K562 (cell line): ENCODE measurements at regions not wholly inside any gene's neighbourhood (a gene's known extent, or its start where the extent isn't known, plus 50 kb on each side); places are given as distances from the start of the nearest gene placed in this dataset.

Experiments
- ATAC-seq: fragments of 200-7000 bp; cut with Tn5 transposase; 3 replicates; pipeline ENCODE4 v1.9.1; 2020; ENCODE audit warnings: moderate library complexity
- BruUV-seq: library from RNA; stranded (reverse); fragments of 400-500 nt; replicated peaks from 2 replicates; lab custom pipeline; 2021; lab: Mats Ljungman, UMichigan
- CTCF ChIA-PET: fragments of 300-600 bp; formaldehyde crosslinking; extraction: SDS; loops from one replicate; lab custom pipeline; 2021; ENCODE audit warnings: low intra/inter-chr PET ratio; lab: Yijun Ruan, JAX
- POLR2A ChIA-PET: fragments of 300-600, 350-650 bp; sonication (Branson Sonifier 250); formaldehyde crosslinking; extraction: SDS; loops from one replicate; lab custom pipeline; 2021; ENCODE audit warnings: antibody characterized with exemption, inconsistent platforms; lab: Yijun Ruan, JAX
- DNase-seq, 4 experiments: peaks; one replicate each; pipeline versions ENCODE4 v3.0.0 to v3.0.0-alpha.2; 2011 to 2018; ENCODE audit warnings: low spot score in 3 of 4, mixed read lengths in 3 of 4; ENCODE audit errors: extremely low read depth in 1 of 4
- FAIRE-seq: peaks from 2 replicates; lab custom pipeline; 2011; peaks lifted over from hg19 to GRCh38; lab: Jason Lieb, UNC
- H2AFZ ChIP-seq: 2 replicates; pipeline ENCODE4 v1.6.0; 2011; ENCODE audit warnings: low read depth, low read length, control low read depth, inconsistent platforms
- H3K27ac ChIP-seq: fragments of 200-600 bp; 3 replicates; pipeline ENCODE4 v1.8.0; 2011; ENCODE audit warnings: low read depth, mild to moderate bottlenecking, control low read depth, inconsistent platforms, low read length, moderate library complexity, mixed read lengths; ENCODE audit errors: extremely low read depth
- H3K27me3 ChIP-seq, 2 experiments: fragments of 300-600 bp in 1 of 2; 2 replicates in 1 of 2; 3 replicates in 1 of 2; pipeline versions ENCODE4 v1.6.0 to v1.8.0; 2011; ENCODE audit warnings: inconsistent platforms in 2 of 2, low read length in 2 of 2, mild to moderate bottlenecking in 1 of 2, mixed read lengths in 1 of 2, moderate library complexity in 1 of 2; ENCODE audit not compliant: control insufficient read depth in 2 of 2, insufficient read depth in 2 of 2
- H3K36me3 ChIP-seq: fragments of 300-600 bp; 3 replicates; pipeline ENCODE4 v1.8.0; 2011; ENCODE audit warnings: mild to moderate bottlenecking, low read length, inconsistent platforms; ENCODE audit not compliant: control insufficient read depth, insufficient read depth
- H3K4me1 ChIP-seq, 2 experiments: fragments of 200-600 bp in 1 of 2; replicated peaks in 1 of 2; 2 replicates in 1 of 2; 3 replicates in 1 of 2; pipeline versions ENCODE4 v1.5.1 to v1.8.0; 2011; ENCODE audit warnings: inconsistent platforms in 2 of 2, low read length in 2 of 2, mild to moderate bottlenecking in 1 of 2, mixed read lengths in 1 of 2, moderate library complexity in 1 of 2; ENCODE audit not compliant: control insufficient read depth in 2 of 2, insufficient read depth in 2 of 2
- H3K4me2 ChIP-seq: 2 replicates; pipeline ENCODE4 v1.6.1; 2011; ENCODE audit warnings: low read length, control low read depth, inconsistent platforms, mixed read lengths; ENCODE audit not compliant: insufficient read depth
- H3K4me3 ChIP-seq: fragments of 200-600 bp; sonication (generic), shearing (Covaris generic); 2 replicates; pipeline ENCODE4 v1.5.1; 2016; ENCODE audit warnings: control low read depth, inconsistent platforms
- H3K79me2 ChIP-seq: fragments of 200-600 bp; 3 replicates; pipeline ENCODE4 v1.8.0; 2011; ENCODE audit warnings: low read length, inconsistent platforms; ENCODE audit not compliant: control insufficient read depth, insufficient read depth
- H3K9ac ChIP-seq, 2 experiments: 2 replicates each; pipeline versions ENCODE4 v1.6.0 to v1.6.1; 2011; ENCODE audit warnings: low read depth in 2 of 2, low read length in 2 of 2, control low read depth in 1 of 2, inconsistent platforms in 1 of 2, mild to moderate bottlenecking in 1 of 2, mixed read lengths in 1 of 2; ENCODE audit not compliant: insufficient read depth in 1 of 2
- H3K9me1 ChIP-seq: one replicate; pipeline ENCODE4 v1.6.0; 2011; ENCODE audit warnings: inconsistent platforms, mild to moderate bottlenecking, low read length, moderate library complexity; ENCODE audit not compliant: control insufficient read depth, insufficient read depth
- H3K9me3 ChIP-seq: replicated peaks from 2 replicates; pipeline ENCODE4 v1.5.1; 2011; ENCODE audit warnings: low read depth, low read length, inconsistent platforms; ENCODE audit not compliant: control insufficient read depth, insufficient read depth
- H4K20me1 ChIP-seq: replicated peaks from 2 replicates; pipeline ENCODE4 v1.6.1; 2011; ENCODE audit warnings: low read length, inconsistent platforms, mixed read lengths; ENCODE audit not compliant: control insufficient read depth, insufficient read depth
- MTF1 ChIP-seq: fragments of 250-450 bp; sonication (Bioruptor Pico); IDR thresholded peaks from 2 replicates; pipeline ENCODE4 v1.9.0; 2021; ENCODE audit warnings: moderate library complexity, mild to moderate bottlenecking, inconsistent platforms, borderline replicate concordance
- MYC ChIP-seq, 2 experiments: fragments of 250-450 bp in 1 of 2; sonication (Bioruptor Pico) in 1 of 2; IDR thresholded peaks; 2 replicates each; pipeline versions ENCODE4 v1.5.1 to v1.6.1; 2012 to 2021; ENCODE audit warnings: low read depth in 2 of 2, borderline replicate concordance in 1 of 2, improper control_type of control experiment in 1 of 2, low read length in 1 of 2, mild to moderate bottlenecking in 1 of 2, moderate library complexity in 1 of 2
- REST ChIP-seq, 2 experiments: fragments of 450-650 bp; formaldehyde crosslinking in 1 of 2; IDR thresholded peaks; 2 replicates each; pipeline versions ENCODE4 v1.4.0 to v1.6.1; 2014 to 2020; ENCODE audit warnings: mild to moderate bottlenecking in 2 of 2, borderline replicate concordance in 1 of 2, low read depth in 1 of 2
- TAF1 ChIP-seq: IDR thresholded peaks from 2 replicates; pipeline ENCODE4 v1.6.1; 2011; ENCODE audit warnings: mild to moderate bottlenecking, low read length, moderate library complexity; ENCODE audit not compliant: insufficient read depth, control insufficient read depth, severe bottlenecking; ENCODE audit errors: extremely low read depth
- ZNF3 ChIP-seq: fragments of 250-450 bp; sonication (Bioruptor Pico); IDR thresholded peaks from 2 replicates; pipeline ENCODE4 v1.5.0; 2021; ENCODE audit warnings: mild to moderate bottlenecking, moderate library complexity
- WGBS: fragments of 100-300 bp; shearing (Covaris generic); methylation state at CpG from one replicate; pipeline ENCODE4 v1.1.6; 2016; ENCODE audit warnings: low coverage, mixed read lengths; ENCODE audit not compliant: insufficient coverage; ENCODE audit errors: missing lambda C conversion rate; 5-methylcytosine and 5-hydroxymethylcytosine counted together
- in situ Hi-C: fragments of 300-500 bp; cut with MboI; formaldehyde crosslinking; loops from 4 replicates; pipeline ENCODE4 v1.15.0; 2018; ENCODE audit warnings: inconsistent platforms, mixed read lengths
- intact Hi-C: fragments of 100-400 bp; cut with micrococcal nuclease; formaldehyde crosslinking; loops from 2 replicates; pipeline ENCODE4 v1.14.2; 2022
- TF ChIP-seq, protein P1 (sequence below), 2 experiments: fragments of 450-650 bp in 1 of 2; sonication (generic) in 1 of 2; formaldehyde crosslinking; conservative IDR thresholded peaks; 2 replicates each; pipeline versions ENCODE4 v1.4.0 to v1.8.1; 2020 to 2022; ENCODE audit warnings: mild to moderate bottlenecking in 1 of 2, missing genetic modification reagents in 1 of 2

DNA sequence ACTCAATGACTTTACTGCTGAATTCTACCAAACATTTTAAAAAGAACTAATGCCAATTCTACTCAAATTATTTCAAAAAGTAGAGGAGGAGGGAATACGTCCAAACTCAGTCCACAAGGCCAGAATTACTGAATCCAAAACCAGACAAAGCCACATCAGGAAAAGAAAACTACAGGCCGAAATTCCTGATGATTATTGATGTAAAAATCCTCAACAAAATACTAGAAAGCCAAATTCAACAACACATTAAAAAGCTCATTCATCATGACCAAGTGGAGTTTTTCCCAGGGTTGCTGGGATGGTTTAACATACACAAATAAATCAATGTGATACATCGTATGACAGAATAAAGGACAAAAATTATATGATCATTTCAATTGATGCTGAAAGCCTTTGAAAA lies 103.9 kb upstream of the UBE2E3 start:
- Histone ChIP-seq H3K9me1 (no peaks in the 10 kb centered on the region), H3K27me3 (no peaks in the 10 kb centered on the region), H2AFZ (no peak overlapping the region), H3K36me3 (no peaks in the 10 kb centered on the region), H3K27ac (no peak overlapping the region), H3K9ac (no peak overlapping the region), H3K9me3 (no peaks in the 10 kb centered on the region; the same call in 1 of the 2 replicates), H4K20me1 (no peaks in the 10 kb centered on the region), H3K4me3 (no peak overlapping the region), H3K4me2 (no peak overlapping the region), H3K79me2 (no peaks in the 10 kb centered on the region), H3K4me1 (no peaks in the 10 kb centered on the region)
- FAIRE-seq (no peak), ATAC-seq (no peak), DNase-seq (no peak)
- BruUV-seq, result no TSS peak
- intact Hi-C loops (no loop called here), in situ Hi-C loops (no loop called here)
- CTCF ChIA-PET, result no interaction called here
- no peak for TF ChIP-seq REST (IDR thresholded peaks at IDR 0.05; ENCODE audit: borderline replicate concordance)
- TF ChIP-seq REST (CRISPR knock-in tag; IDR thresholded peaks at IDR 0.05; ENCODE audit: low read depth), result no peak
- no peak for TF ChIP-seq MYC (IDR thresholded peaks at IDR 0.05; ENCODE audit: low read depth, low read length)
- TF ChIP-seq MYC (CRISPR knock-in tag; IDR thresholded peaks at IDR 0.05; ENCODE audit: borderline replicate concordance, low read depth), result no peak
- no peak for TF ChIP-seq MTF1
- TF ChIP-seq TAF1, result no peak
- TF ChIP-seq, protein P1, sequence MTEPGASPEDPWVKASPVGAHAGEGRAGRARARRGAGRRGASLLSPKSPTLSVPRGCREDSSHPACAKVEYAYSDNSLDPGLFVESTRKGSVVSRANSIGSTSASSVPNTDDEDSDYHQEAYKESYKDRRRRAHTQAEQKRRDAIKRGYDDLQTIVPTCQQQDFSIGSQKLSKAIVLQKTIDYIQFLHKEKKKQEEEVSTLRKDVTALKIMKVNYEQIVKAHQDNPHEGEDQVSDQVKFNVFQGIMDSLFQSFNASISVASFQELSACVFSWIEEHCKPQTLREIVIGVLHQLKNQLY (CRISPR knock-in tag; conservative IDR thresholded peaks at IDR 0.05), result no peak
- TF ChIP-seq ZNF3 (CRISPR knock-in tag), result no peak
- 4% methylated on average over 3 of the region's 3 CpGs for WGBS
- POLR2A ChIA-PET, result no interaction called here
